Fibroblast of lung (primary cell): ENCODE measurements at regions not wholly inside any gene's neighbourhood (a gene's known extent, or its start where the extent isn't known, plus 50 kb on each side); places are given as distances from the start of the nearest gene placed in this dataset.

Experiments used
- DNase-seq, 2 donors: peaks; one replicate each; pipeline versions ENCODE4 v3.0.0 to v3.0.0-alpha.2; 2010; ENCODE audit warnings: low read depth in 2 of 2
- H2AFZ ChIP-seq: 2 replicates; pipeline ENCODE4 v1.5.1; 2012; ENCODE audit warnings: low read length, control low read depth, inconsistent platforms
- H3K27ac ChIP-seq: 2 replicates; pipeline ENCODE4 v1.5.1; 2011; ENCODE audit warnings: low read length, control low read depth; ENCODE audit not compliant: insufficient read depth
- H3K27me3 ChIP-seq: 2 replicates; pipeline ENCODE4 v1.5.1; 2011; ENCODE audit warnings: mild to moderate bottlenecking, low read length; ENCODE audit not compliant: control insufficient read depth, insufficient read depth
- H3K36me3 ChIP-seq: 2 replicates; pipeline ENCODE4 v1.5.1; 2011; ENCODE audit warnings: low read length; ENCODE audit not compliant: control insufficient read depth, insufficient read depth
- H3K4me1 ChIP-seq: 2 replicates; pipeline ENCODE4 v1.5.1; 2011; ENCODE audit warnings: low read length; ENCODE audit not compliant: control insufficient read depth, insufficient read depth; ENCODE audit errors: extremely low read depth
- H3K4me2 ChIP-seq: 2 replicates; pipeline ENCODE4 v1.5.1; 2011; ENCODE audit warnings: low read length, control low read depth; ENCODE audit not compliant: insufficient read depth; ENCODE audit errors: extremely low read depth
- H3K4me3 ChIP-seq, 4 experiments: fragments of 200-600 bp in 1 of 4; sonication (generic) in 1 of 4; replicated peaks in 1 of 4; 2 replicates each; pipeline ENCODE4 v1.5.1; 2011 to 2016; ENCODE audit warnings: low read length in 4 of 4, low read depth in 3 of 4, mild to moderate bottlenecking in 3 of 4, control low read depth in 2 of 4, inconsistent platforms in 1 of 4, mixed read lengths in 1 of 4; ENCODE audit not compliant: insufficient read depth in 1 of 4; ENCODE audit errors: control extremely low read depth in 1 of 4
- H3K79me2 ChIP-seq: 2 replicates; pipeline ENCODE4 v1.5.1; 2012; ENCODE audit warnings: mild to moderate bottlenecking, low read length, inconsistent platforms; ENCODE audit not compliant: control insufficient read depth, insufficient read depth
- H3K9ac ChIP-seq: 2 replicates; pipeline ENCODE4 v1.5.1; 2011; ENCODE audit warnings: mild to moderate bottlenecking, low read length, control low read depth; ENCODE audit not compliant: insufficient read depth
- H3K9me3 ChIP-seq: 2 replicates; pipeline ENCODE4 v1.5.1; 2012; ENCODE audit warnings: low read depth, low read length; ENCODE audit not compliant: control insufficient read depth, insufficient read depth
- H4K20me1 ChIP-seq: 2 replicates; pipeline ENCODE4 v1.5.1; 2011; ENCODE audit warnings: low read length; ENCODE audit not compliant: control insufficient read depth, insufficient read depth; ENCODE audit errors: extremely low read depth
- EZH2 ChIP-seq: IDR thresholded peaks from 2 replicates; pipeline ENCODE4 v1.5.1; 2012; ENCODE audit warnings: low read length, control low read depth, mild to moderate bottlenecking; ENCODE audit errors: missing control alignments
- TF ChIP-seq, protein P1 (sequence below), 2 donors: IDR thresholded peaks in 1 of 2; conservative IDR thresholded peaks in 1 of 2; 1 replicate in 1 of 2; 2 replicates in 1 of 2; pipeline ENCODE4 v1.5.1; 2011 to 2012; ENCODE audit warnings: low read length in 2 of 2, control low read depth in 1 of 2, inconsistent platforms in 1 of 2, low read depth in 1 of 2, mild to moderate bottlenecking in 1 of 2

- peak; percentile 89 to 93 for DNase-seq
- H3K27ac ChIP-seq = peak overlapping the region; percentile 35
- H2AFZ ChIP-seq = no peak overlapping the region
- H3K36me3 ChIP-seq = no peaks in the 10 kb centered on the region
- no peaks in the 10 kb centered on the region for H3K27me3 ChIP-seq
- H3K79me2 ChIP-seq = no peaks in the 10 kb centered on the region
- no peaks in the 10 kb centered on the region for H3K9me3 ChIP-seq
- H3K9ac ChIP-seq = no peak overlapping the region
- H4K20me1 ChIP-seq = no peaks in the 10 kb centered on the region
- H3K4me1 ChIP-seq = peaks cover 19% of the 10 kb centered on the region
- no peak overlapping the region for H3K4me3 ChIP-seq
- H3K4me2 ChIP-seq = peak overlapping the region; percentile 54
- no peak for TF ChIP-seq EZH2
- TF ChIP-seq, protein P1, sequence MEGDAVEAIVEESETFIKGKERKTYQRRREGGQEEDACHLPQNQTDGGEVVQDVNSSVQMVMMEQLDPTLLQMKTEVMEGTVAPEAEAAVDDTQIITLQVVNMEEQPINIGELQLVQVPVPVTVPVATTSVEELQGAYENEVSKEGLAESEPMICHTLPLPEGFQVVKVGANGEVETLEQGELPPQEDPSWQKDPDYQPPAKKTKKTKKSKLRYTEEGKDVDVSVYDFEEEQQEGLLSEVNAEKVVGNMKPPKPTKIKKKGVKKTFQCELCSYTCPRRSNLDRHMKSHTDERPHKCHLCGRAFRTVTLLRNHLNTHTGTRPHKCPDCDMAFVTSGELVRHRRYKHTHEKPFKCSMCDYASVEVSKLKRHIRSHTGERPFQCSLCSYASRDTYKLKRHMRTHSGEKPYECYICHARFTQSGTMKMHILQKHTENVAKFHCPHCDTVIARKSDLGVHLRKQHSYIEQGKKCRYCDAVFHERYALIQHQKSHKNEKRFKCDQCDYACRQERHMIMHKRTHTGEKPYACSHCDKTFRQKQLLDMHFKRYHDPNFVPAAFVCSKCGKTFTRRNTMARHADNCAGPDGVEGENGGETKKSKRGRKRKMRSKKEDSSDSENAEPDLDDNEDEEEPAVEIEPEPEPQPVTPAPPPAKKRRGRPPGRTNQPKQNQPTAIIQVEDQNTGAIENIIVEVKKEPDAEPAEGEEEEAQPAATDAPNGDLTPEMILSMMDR (conservative IDR thresholded peaks at IDR 0.05 in 1 of 2, IDR thresholded peaks at IDR 0.05 in 1 of 2; ENCODE audit: low read depth in 1 of 2, low read length in 2 of 2) = no peak
Measured at GRCh38 chr2:217360781-217361482, 501.1 kb upstream of the TNP1 start.

DNA sequence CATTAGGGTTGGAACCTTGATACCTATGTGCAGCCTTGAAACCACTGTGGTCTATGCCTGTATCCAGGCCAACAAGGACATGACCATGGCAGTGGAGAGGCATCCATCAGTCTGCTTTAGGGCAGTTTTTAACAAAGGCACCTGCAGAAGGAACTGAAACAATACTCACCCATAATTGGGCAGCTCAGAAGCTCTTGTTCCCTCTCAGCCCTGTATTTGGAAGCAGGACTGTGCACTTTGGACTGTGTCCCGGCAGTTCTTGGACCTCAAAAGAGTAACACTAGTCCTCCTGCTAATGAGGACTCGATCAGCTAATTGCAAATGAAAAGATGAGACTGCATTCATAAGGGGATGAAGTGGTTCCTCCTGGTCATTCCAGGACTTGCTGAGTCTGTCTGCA is 500.2 kb upstream of the TNP1 start:
- Histone ChIP-seq H3K4me2 (no peak overlapping the region), H3K9ac (no peak overlapping the region), H3K36me3 (no peaks in the 10 kb centered on the region), H3K79me2 (no peaks in the 10 kb centered on the region), H3K27ac (no peak overlapping the region), H3K4me3 (no peak overlapping the region), H3K27me3 (no peaks in the 10 kb centered on the region), H3K9me3 (no peaks in the 10 kb centered on the region), H2AFZ (no peak overlapping the region), H4K20me1 (no peaks in the 10 kb centered on the region), H3K4me1 (peaks cover 19% of the 10 kb centered on the region)
- DNase-seq = no peak
- TF ChIP-seq, protein P1 (conservative IDR thresholded peaks at IDR 0.05 in 1 of 2, IDR thresholded peaks at IDR 0.05 in 1 of 2; ENCODE audit: low read depth in 1 of 2, low read length in 2 of 2) = no peak
- TF ChIP-seq EZH2 = no peak

DNA sequence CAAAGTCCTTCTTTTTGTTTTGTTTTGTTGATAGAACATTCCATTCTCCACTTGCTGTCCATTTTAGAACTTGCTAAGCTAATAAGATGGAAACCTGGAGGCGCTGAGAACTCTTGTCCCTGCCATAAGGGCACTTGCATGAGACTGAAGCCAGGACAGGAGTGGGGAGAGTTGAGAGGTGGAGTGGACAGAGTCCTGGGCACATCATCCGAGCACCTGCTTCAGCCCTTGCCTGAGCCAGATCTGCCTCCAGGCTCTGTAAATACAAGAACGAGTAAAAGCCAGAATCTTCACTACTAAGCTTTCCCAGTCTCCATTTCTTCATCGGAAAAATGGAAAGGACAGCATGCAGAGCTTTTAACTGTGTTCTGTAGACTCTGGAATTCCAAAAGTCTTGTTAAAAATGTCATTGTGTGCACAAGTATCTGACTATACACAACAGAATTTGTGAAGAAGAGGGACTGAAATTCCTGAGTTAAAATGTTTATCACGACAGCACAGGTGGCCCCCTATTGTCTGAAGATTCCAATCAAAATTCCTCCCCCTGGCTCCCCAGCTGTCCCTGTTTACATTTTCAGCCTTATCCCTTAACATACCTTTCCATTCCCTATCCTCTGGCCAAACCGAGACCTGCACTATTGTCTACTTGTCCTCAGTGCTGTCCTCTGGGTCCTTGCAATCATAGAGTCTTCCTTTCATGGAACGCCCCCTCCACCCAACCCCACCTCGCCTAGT is 498.2 kb upstream of the TNP1 start:
- Histone ChIP-seq H3K9me3 (no peaks in the 10 kb centered on the region), H3K4me3 (no peak overlapping the region), H3K4me1 (peaks cover 19% of the 10 kb centered on the region), H3K79me2 (no peaks in the 10 kb centered on the region), H3K4me2 (no peak overlapping the region), H3K27ac (no peak overlapping the region), H3K36me3 (no peaks in the 10 kb centered on the region), H4K20me1 (no peaks in the 10 kb centered on the region), H2AFZ (no peak overlapping the region), H3K9ac (no peak overlapping the region), H3K27me3 (no peaks in the 10 kb centered on the region)
- TF ChIP-seq, protein P1 (conservative IDR thresholded peaks at IDR 0.05 in 1 of 2, IDR thresholded peaks at IDR 0.05 in 1 of 2; ENCODE audit: low read depth in 1 of 2, low read length in 2 of 2) = no peak
- no peak for TF ChIP-seq EZH2
- DNase-seq = no peak
